A549 (cell line): ENCODE measurements at regions not wholly inside any gene's neighbourhood (a gene's known extent, or its start where the extent isn't known, plus 50 kb on each side); places are given as distances from the start of the nearest gene placed in this dataset.

Source experiments
- BHLHE40 ChIP-seq: IDR thresholded peaks from 2 replicates; pipeline ENCODE4 v1.6.1; 2012; ENCODE audit warnings: low read depth, low read length, inconsistent platforms
- CEBPB ChIP-seq, 2 experiments: fragments of >200 bp in 1 of 2; sonication (Bioruptor Twin) in 1 of 2; formaldehyde crosslinking in 1 of 2; IDR thresholded peaks; 2 replicates each; pipeline ENCODE4 v1.6.1; 2012 to 2016
- CHD2 ChIP-seq: fragments of 150-350 bp; IDR thresholded peaks from 2 replicates; pipeline ENCODE4 v1.6.1; 2014; ENCODE audit warnings: low read length; ENCODE audit not compliant: partially characterized antibody
- CTCF ChIP-seq: fragments of >200 bp; sonication (Bioruptor Twin); formaldehyde crosslinking; IDR thresholded peaks from 3 replicates; pipeline ENCODE4 v1.5.1; 2016
- FOSL2 ChIP-seq, 2 experiments: fragments of 450-650 bp in 1 of 2; fragments of >200 bp in 1 of 2; sonication (Bioruptor Twin) in 1 of 2; formaldehyde crosslinking; IDR thresholded peaks; 2 replicates each; pipeline versions ENCODE4 v1.5.0 to v1.6.1; 2016 to 2020; ENCODE audit warnings: mild to moderate bottlenecking in 1 of 2, moderate library complexity in 1 of 2
- HDAC2 ChIP-seq: fragments of 200-600 bp; sonication (generic); IDR thresholded peaks from 2 replicates; pipeline ENCODE4 v1.6.1; 2016
- NPAS2 ChIP-seq: fragments of 250-450 bp; sonication (Bioruptor Pico); IDR thresholded peaks from 2 replicates; pipeline ENCODE4 v1.8.0; 2022; ENCODE audit warnings: mild to moderate bottlenecking, moderate library complexity, borderline replicate concordance
- POLR2AphosphoS2 ChIP-seq: conservative IDR thresholded peaks from 2 replicates; pipeline ENCODE4 v1.6.1; 2012; ENCODE audit warnings: low read length, improper control_type of control experiment, inconsistent platforms
- RCOR1 ChIP-seq: fragments of 150-350 bp; IDR thresholded peaks from 2 replicates; pipeline ENCODE4 v1.6.1; 2014; ENCODE audit warnings: antibody characterized with exemption, low read length, low read depth
- REST ChIP-seq: fragments of 200-600 bp; sonication (generic); IDR thresholded peaks from 2 replicates; pipeline ENCODE4 v1.6.1; 2016; ENCODE audit warnings: antibody characterized with exemption, mild to moderate bottlenecking, moderate library complexity
- TFCP2L1 ChIP-seq: fragments of 250-450 bp; sonication (Bioruptor Pico); IDR thresholded peaks from 2 replicates; pipeline ENCODE4 v1.5.0; 2021; ENCODE audit warnings: mild to moderate bottlenecking

GRCh38 chrY:7703578-7704140, 792.1 kb upstream of the AMELY start:
- TF ChIP-seq POLR2AphosphoS2 (no peak), CTCF (no peak), REST (no peak), CEBPB (IDR thresholded peaks at IDR 0.05) (no peak), BHLHE40 (no peak), CHD2 (no peak), TFCP2L1 (CRISPR knock-in tag) (no peak), RCOR1 (no peak), FOSL2 (IDR thresholded peaks at IDR 0.05) (no peak), FOSL2 (CRISPR knock-in tag; IDR thresholded peaks at IDR 0.05) (no peak), NPAS2 (CRISPR knock-in tag) (no peak), HDAC2 (no peak)
